ENCODE measurements at regions not wholly inside any gene's neighbourhood (a gene's known extent, or its start where the extent isn't known, plus 50 kb on each side); places are given as distances from the start of the nearest gene placed in this dataset.

DNA sequence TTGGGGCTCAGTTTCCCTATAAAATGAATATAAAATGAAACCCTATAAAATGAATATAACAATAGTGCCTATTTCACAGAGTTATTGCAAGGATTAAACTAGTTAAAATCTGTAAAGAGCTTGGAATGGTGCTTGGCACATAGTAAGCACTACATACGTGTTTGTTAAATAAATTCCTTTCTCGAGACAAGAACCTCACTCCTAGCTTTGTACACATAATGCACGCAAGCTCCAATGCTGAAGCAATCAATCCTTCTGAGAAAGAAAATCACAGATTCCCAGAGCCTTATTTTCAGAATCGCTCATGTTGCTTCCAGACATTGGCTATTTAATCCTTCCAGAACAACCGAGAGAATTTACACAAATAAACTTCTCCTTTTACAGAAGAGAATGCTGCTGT, 440.9 kb downstream of the IRS1 start:
- TF ChIP-seq EZH2phosphoT487 (IDR thresholded peaks at IDR 0.05; ENCODE audit: insufficient read depth, low read depth) (no peak), EZH2 (IDR thresholded peaks at IDR 0.05; ENCODE audit: insufficient read depth, poor library complexity, severe bottlenecking) (no peak)

Data from GM23248 (cell line).